IMR-90 (cell line): ENCODE measurements at regions not wholly inside any gene's neighbourhood (a gene's known extent, or its start where the extent isn't known, plus 50 kb on each side); places are given as distances from the start of the nearest gene placed in this dataset.

ENCODE experiments used
- ATAC-seq: fragments of 200-7000 bp; cut with Tn5 transposase; 2 replicates; pipeline ENCODE4 v1.9.1; 2020; ENCODE audit warnings: low read depth, mild to moderate bottlenecking, moderate library complexity
- BruUV-seq: library from RNA; stranded (reverse); fragments of 400-500 nt; replicated peaks from 2 replicates; lab custom pipeline; 2021; lab: Mats Ljungman, UMichigan
- CTCF ChIA-PET: fragments of 300-600 bp; formaldehyde crosslinking; extraction: SDS; loops from one replicate; lab custom pipeline; 2021; ENCODE audit warnings: antibody characterized with exemption; lab: Yijun Ruan, JAX
- POLR2A ChIA-PET: fragments of 300-600 bp; sonication (Branson Sonifier 250); formaldehyde crosslinking; loops from one replicate; lab custom pipeline; 2022; ENCODE audit warnings: antibody characterized with exemption; ENCODE audit not compliant: unreplicated experiment; lab: Charles Lee
- DNase-seq: peaks from one replicate; pipeline ENCODE4 v3.0.0; 2013
- H2AFZ ChIP-seq: replicated peaks from 2 replicates; pipeline ENCODE3; 2013; ENCODE audit warnings: low read length, mild to moderate bottlenecking; ENCODE audit not compliant: poor library complexity
- H2AK5ac ChIP-seq: 2 replicates; pipeline ENCODE4 v1.6.1; 2013; ENCODE audit warnings: low read depth, low read length, inconsistent platforms
- H2AK9ac ChIP-seq: replicated peaks from 2 replicates; pipeline ENCODE3; 2013; ENCODE audit warnings: mild to moderate bottlenecking, low read depth, low read length, moderate library complexity; ENCODE audit not compliant: poor library complexity
- H2BK120ac ChIP-seq: 2 replicates; pipeline ENCODE4 v1.6.1; 2013; ENCODE audit warnings: low read depth, low read length, inconsistent platforms
- H2BK15ac ChIP-seq: 3 replicates; pipeline ENCODE4 v1.6.1; 2013; ENCODE audit warnings: low read depth, low read length, inconsistent platforms
- H2BK20ac ChIP-seq: 2 replicates; pipeline ENCODE4 v1.6.1; 2013; ENCODE audit warnings: low read depth, mild to moderate bottlenecking, inconsistent platforms, low read length, moderate library complexity
- H2BK5ac ChIP-seq: 2 replicates; pipeline ENCODE4 v1.6.1; 2013; ENCODE audit warnings: mild to moderate bottlenecking, low read depth, low read length, inconsistent platforms; ENCODE audit not compliant: poor library complexity, severe bottlenecking
- H3K14ac ChIP-seq: replicated peaks from 2 replicates; pipeline ENCODE4 v1.6.1; 2013; ENCODE audit warnings: low read depth, low read length, inconsistent platforms
- H3K18ac ChIP-seq: 2 replicates; pipeline ENCODE4 v1.6.1; 2013; ENCODE audit warnings: low read depth, low read length, control low read depth
- H3K23ac ChIP-seq: 2 replicates; pipeline ENCODE4 v1.6.1; 2013; ENCODE audit warnings: low read depth, low read length, inconsistent platforms
- H3K27ac ChIP-seq: 2 replicates; pipeline ENCODE4 v1.5.1; 2013; ENCODE audit warnings: mild to moderate bottlenecking, control low read depth, low read length; ENCODE audit not compliant: insufficient read depth
- H3K27me3 ChIP-seq: 2 replicates; pipeline ENCODE4 v1.6.1; 2013; ENCODE audit warnings: low read length; ENCODE audit not compliant: control insufficient read depth, insufficient read depth
- H3K36me3 ChIP-seq: 2 replicates; pipeline ENCODE4 v1.6.1; 2013; ENCODE audit warnings: low read length, mixed read lengths; ENCODE audit not compliant: control insufficient read depth, insufficient read depth
- H3K4ac ChIP-seq: 2 replicates; pipeline ENCODE4 v1.6.1; 2013; ENCODE audit warnings: low read depth, low read length, inconsistent platforms
- H3K4me1 ChIP-seq: 2 replicates; pipeline ENCODE4 v1.6.1; 2013; ENCODE audit warnings: low read length, mixed read lengths; ENCODE audit not compliant: control insufficient read depth, insufficient read depth
- H3K4me2 ChIP-seq: 2 replicates; pipeline ENCODE4 v1.6.1; 2013; ENCODE audit warnings: low read depth, mild to moderate bottlenecking, control low read depth, low read length, moderate library complexity
- H3K4me3 ChIP-seq: 2 replicates; pipeline ENCODE4 v1.5.1; 2013; ENCODE audit warnings: low read depth, mild to moderate bottlenecking, control low read depth, low read length, moderate library complexity; ENCODE audit not compliant: insufficient read depth
- H3K56ac ChIP-seq: 2 replicates; pipeline ENCODE4 v1.6.1; 2013; ENCODE audit warnings: low read length, inconsistent platforms; ENCODE audit not compliant: insufficient read depth; ENCODE audit errors: extremely low read depth
- H3K79me1 ChIP-seq, 2 experiments: 2 replicates each; pipeline ENCODE4 v1.6.1; 2013; ENCODE audit warnings: low read length in 2 of 2, inconsistent platforms in 1 of 2, low read depth in 1 of 2
- H3K9ac ChIP-seq: 2 replicates; pipeline ENCODE4 v1.6.1; 2013; ENCODE audit warnings: low read depth, low read length, control low read depth
- H3K9me1 ChIP-seq: 2 replicates; pipeline ENCODE4 v1.6.1; 2013; ENCODE audit warnings: low read length, inconsistent platforms; ENCODE audit not compliant: insufficient read depth
- H3K9me3 ChIP-seq: 2 replicates; pipeline ENCODE4 v1.6.1; 2013; ENCODE audit warnings: low read length; ENCODE audit not compliant: control insufficient read depth, insufficient read depth
- H4K20me1 ChIP-seq: 2 replicates; pipeline ENCODE4 v1.6.1; 2013; ENCODE audit warnings: low read length, inconsistent platforms; ENCODE audit not compliant: insufficient read depth
- H4K5ac ChIP-seq: 2 replicates; pipeline ENCODE4 v1.6.1; 2013; ENCODE audit warnings: mild to moderate bottlenecking, low read depth, low read length, control low read depth
- H4K8ac ChIP-seq, 2 experiments: 2 replicates each; pipeline ENCODE4 v1.6.1; 2013; ENCODE audit warnings: low read depth in 2 of 2, low read length in 2 of 2, control low read depth in 1 of 2, inconsistent platforms in 1 of 2
- H4K91ac ChIP-seq: 2 replicates; pipeline ENCODE4 v1.6.1; 2013; ENCODE audit warnings: low read depth, low read length, inconsistent platforms; ENCODE audit not compliant: insufficient read depth
- CHD1 ChIP-seq: IDR thresholded peaks from 2 replicates; pipeline ENCODE4 v1.6.1; 2012; ENCODE audit warnings: low read depth, low read length, improper control_type of control experiment
- MAZ ChIP-seq: IDR thresholded peaks from 2 replicates; pipeline ENCODE4 v1.6.1; 2012; ENCODE audit warnings: low read depth, mild to moderate bottlenecking, low read length, improper control_type of control experiment, moderate library complexity, borderline replicate concordance
- POLR2A ChIP-seq: IDR thresholded peaks from 2 replicates; pipeline ENCODE4 v1.6.1; 2012; ENCODE audit warnings: mild to moderate bottlenecking, low read depth, low read length
- RCOR1 ChIP-seq: IDR thresholded peaks from 2 replicates; pipeline ENCODE4 v1.6.1; 2012; ENCODE audit warnings: mild to moderate bottlenecking, low read length, improper control_type of control experiment; ENCODE audit not compliant: insufficient replicate concordance
- USF2 ChIP-seq: fragments of 150-350 bp; IDR thresholded peaks from 2 replicates; pipeline ENCODE4 v1.6.1; 2017; ENCODE audit warnings: mild to moderate bottlenecking, antibody characterized with exemption, low read length, low read depth
- WGBS, 2 experiments: methylation state at CpG; one replicate each; pipeline versions ENCODE4 v1.1.5 to v1.1.7; 2013; ENCODE audit warnings: missing lambda C conversion rate in 2 of 2; ENCODE audit not compliant: insufficient read length in 1 of 2; ENCODE audit errors: extremely low coverage in 2 of 2; 5-methylcytosine and 5-hydroxymethylcytosine counted together
- dilution Hi-C: fragments of 300-500 bp; cut with HindIII; formaldehyde crosslinking; loops from one replicate; pipeline ENCODE4 v1.14.3; 2018; ENCODE audit warnings: low sequenced_read_pairs; ENCODE audit not compliant: unreplicated experiment
- in situ Hi-C: fragments of 300-500 bp; cut with MboI; formaldehyde crosslinking; loops from 3 replicates; pipeline ENCODE4 v1.14.3; 2019; ENCODE audit warnings: low sequenced_read_pairs, inconsistent platforms, mixed read lengths
- intact Hi-C: fragments of 100-400 bp; cut with micrococcal nuclease; formaldehyde crosslinking; loops from 2 replicates; pipeline ENCODE4 v1.10.0; 2022
- TF ChIP-seq, protein P1 (sequence below): conservative IDR thresholded peaks from 2 replicates; pipeline ENCODE4 v1.5.1; 2012; ENCODE audit warnings: mild to moderate bottlenecking, low read depth, low read length, improper control_type of control experiment

DNA sequence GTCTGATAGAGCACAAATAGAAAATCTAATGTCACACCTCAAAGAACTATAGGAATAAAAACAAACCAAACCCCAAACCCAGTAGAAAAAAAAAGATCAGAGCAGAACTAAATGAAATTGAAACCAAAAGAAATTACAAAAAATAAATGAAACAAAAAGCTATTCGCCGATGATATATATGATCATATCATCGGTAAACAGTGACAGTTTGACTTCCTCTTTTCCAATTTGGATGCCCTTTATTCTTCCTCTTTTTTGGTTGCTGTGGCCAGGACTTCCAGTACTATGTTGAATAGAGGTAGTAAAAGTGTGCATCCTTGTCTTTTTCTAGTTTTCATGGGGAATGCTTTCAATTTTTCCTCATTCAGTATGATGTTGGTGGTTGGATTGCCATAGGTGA, 215.3 kb upstream of the AR start:
- Histone ChIP-seq H3K9me3 (no peaks in the 10 kb centered on the region), H2AK9ac (no peak overlapping the region), H3K4me2 (no peak overlapping the region), H3K9ac (no peak overlapping the region), H3K4ac (no peak overlapping the region), H3K56ac (no peak overlapping the region), H2AK5ac (no peak overlapping the region), H3K27me3 (no peaks in the 10 kb centered on the region), H2BK120ac (no peak overlapping the region), H4K8ac (no peak overlapping the region), H3K18ac (no peak overlapping the region), H4K20me1 (no peaks in the 10 kb centered on the region), H4K5ac (no peak overlapping the region), H3K14ac (no peak overlapping the region), H3K9me1 (no peaks in the 10 kb centered on the region), H3K79me1 (no peaks in the 10 kb centered on the region), H3K23ac (no peak overlapping the region), H4K91ac (no peak overlapping the region), H2BK20ac (no peak overlapping the region), H3K4me1 (no peaks in the 10 kb centered on the region), H2BK5ac (no peak overlapping the region), H3K27ac (no peak overlapping the region), H3K4me3 (no peak overlapping the region), H2BK15ac (no peak overlapping the region), H3K36me3 (no peaks in the 10 kb centered on the region), H2AFZ (no peak overlapping the region)
- WGBS, 2 experiments: no CpG with 5 or more reads among the region's 3 CpGs
- ATAC-seq (no peak), DNase-seq (no peak)
- in situ Hi-C loops: no loop called here
- no TSS peak for BruUV-seq
- intact Hi-C loops: no loop called here
- CTCF ChIA-PET: no interaction called here
- POLR2A ChIA-PET: no interaction called here
- no peak for TF ChIP-seq CHD1
- TF ChIP-seq, protein P1, sequence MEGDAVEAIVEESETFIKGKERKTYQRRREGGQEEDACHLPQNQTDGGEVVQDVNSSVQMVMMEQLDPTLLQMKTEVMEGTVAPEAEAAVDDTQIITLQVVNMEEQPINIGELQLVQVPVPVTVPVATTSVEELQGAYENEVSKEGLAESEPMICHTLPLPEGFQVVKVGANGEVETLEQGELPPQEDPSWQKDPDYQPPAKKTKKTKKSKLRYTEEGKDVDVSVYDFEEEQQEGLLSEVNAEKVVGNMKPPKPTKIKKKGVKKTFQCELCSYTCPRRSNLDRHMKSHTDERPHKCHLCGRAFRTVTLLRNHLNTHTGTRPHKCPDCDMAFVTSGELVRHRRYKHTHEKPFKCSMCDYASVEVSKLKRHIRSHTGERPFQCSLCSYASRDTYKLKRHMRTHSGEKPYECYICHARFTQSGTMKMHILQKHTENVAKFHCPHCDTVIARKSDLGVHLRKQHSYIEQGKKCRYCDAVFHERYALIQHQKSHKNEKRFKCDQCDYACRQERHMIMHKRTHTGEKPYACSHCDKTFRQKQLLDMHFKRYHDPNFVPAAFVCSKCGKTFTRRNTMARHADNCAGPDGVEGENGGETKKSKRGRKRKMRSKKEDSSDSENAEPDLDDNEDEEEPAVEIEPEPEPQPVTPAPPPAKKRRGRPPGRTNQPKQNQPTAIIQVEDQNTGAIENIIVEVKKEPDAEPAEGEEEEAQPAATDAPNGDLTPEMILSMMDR: no peak
- no peak for TF ChIP-seq USF2
- TF ChIP-seq RCOR1: no peak
- TF ChIP-seq POLR2A: no peak
- TF ChIP-seq MAZ: no peak
- dilution Hi-C loops: no loop called here
